ENCODE measurements at regions not wholly inside any gene's neighbourhood (a gene's known extent, or its start where the extent isn't known, plus 50 kb on each side); places are given as distances from the start of the nearest gene placed in this dataset.

DNA sequence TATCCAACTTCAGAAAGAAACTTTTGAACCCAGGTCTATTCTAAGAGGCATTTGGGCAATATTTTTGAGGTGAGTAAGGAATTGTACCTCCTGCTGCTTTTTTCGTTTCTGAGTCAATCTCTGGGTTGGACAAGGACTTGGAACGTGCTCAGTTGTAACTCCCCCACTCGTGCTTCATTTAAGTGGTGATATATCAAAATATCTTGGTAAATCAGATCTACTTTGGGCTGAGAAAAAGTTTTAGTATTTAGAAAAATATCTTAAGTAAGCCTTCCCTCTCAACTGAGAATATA, 728.9 kb downstream of the EFNB2 start:
- POLR2A ChIA-PET (ENCODE audit: partially characterized antibody): no interaction called here
- DNase-seq (ENCODE audit: low read depth in 1 of 2, low spot score in 2 of 2) (no peak), FAIRE-seq (no peak)
- Histone ChIP-seq H3K23me2 (ENCODE audit: low read depth, low read length) (no peaks in the 10 kb centered on the region), H2BK5ac (ENCODE audit: low read depth, low read length) (no peak overlapping the region), H3K36me3 (ENCODE audit: control insufficient read depth in 2 of 4, insufficient read depth in 4 of 4, low read length in 3 of 4) (no peaks in the 10 kb centered on the region), H3K4ac (replicated peaks; ENCODE audit: insufficient read length, low read depth, low read length) (no peak overlapping the region), H3K4me3 (ENCODE audit: extremely low read depth in 1 of 4, insufficient read depth in 2 of 4, low read depth in 3 of 4, low read length in 4 of 4) (no peak overlapping the region), H3K79me2 (ENCODE audit: control insufficient read depth in 1 of 2, insufficient read depth in 2 of 2, low read length in 2 of 2) (no peaks in the 10 kb centered on the region), H3K18ac (ENCODE audit: extremely low read depth, low read length) (no peak overlapping the region), H2BK12ac (ENCODE audit: low read depth, low read length) (no peak overlapping the region), H3K23ac (ENCODE audit: insufficient read length) (no peak overlapping the region), H2BK120ac (replicated peaks; ENCODE audit: low read depth, low read length) (no peak overlapping the region), H3K9ac (replicated peaks in 1 of 4; ENCODE audit: extremely low read depth in 1 of 4, low read depth in 3 of 4, low read length in 3 of 4) (no peak overlapping the region), H3K4me2 (ENCODE audit: insufficient read depth in 1 of 2, low read depth in 2 of 2, low read length in 2 of 2) (no peak overlapping the region), H3K14ac (ENCODE audit: insufficient read length) (no peak overlapping the region), H3K79me1 (ENCODE audit: low read depth, low read length) (no peaks in the 10 kb centered on the region), H3K9me3 (ENCODE audit: insufficient read depth in 2 of 2, low read depth in 1 of 2, low read length in 1 of 2) (no peaks in the 10 kb centered on the region), H4K91ac (replicated peaks; ENCODE audit: insufficient read length, low read length) (no peak overlapping the region), H2BK20ac (ENCODE audit: low read length) (no peak overlapping the region), H3K27ac (ENCODE audit: low read depth, low read length) (no peak overlapping the region), H4K20me1 (replicated peaks in 1 of 2; ENCODE audit: control insufficient read depth in 1 of 2, insufficient read depth in 2 of 2, low read length in 2 of 2) (no peaks in the 10 kb centered on the region), H3K56ac (replicated peaks; ENCODE audit: insufficient read length, low read depth, low read length) (no peak overlapping the region), H4K5ac (ENCODE audit: insufficient read length, low read depth, low read length) (no peak overlapping the region), H3K27me3 (replicated peaks in 1 of 4; ENCODE audit: control insufficient read depth in 3 of 4, extremely low read depth in 1 of 4, insufficient read depth in 3 of 4, low read length in 3 of 4) (no peaks in the 10 kb centered on the region), H3K4me1 (replicated peaks in 1 of 4; ENCODE audit: control insufficient read depth in 3 of 4, insufficient read depth in 4 of 4, low read length in 3 of 4) (no peaks in the 10 kb centered on the region), H2AFZ (ENCODE audit: low read length) (no peak overlapping the region), H2BK15ac (ENCODE audit: low read length) (no peak overlapping the region), H4K8ac (ENCODE audit: extremely low read depth, insufficient read depth, low read length) (no peak overlapping the region), H2AK5ac (ENCODE audit: low read depth, low read length) (no peak overlapping the region)
- TF ChIP-seq, protein P1, sequence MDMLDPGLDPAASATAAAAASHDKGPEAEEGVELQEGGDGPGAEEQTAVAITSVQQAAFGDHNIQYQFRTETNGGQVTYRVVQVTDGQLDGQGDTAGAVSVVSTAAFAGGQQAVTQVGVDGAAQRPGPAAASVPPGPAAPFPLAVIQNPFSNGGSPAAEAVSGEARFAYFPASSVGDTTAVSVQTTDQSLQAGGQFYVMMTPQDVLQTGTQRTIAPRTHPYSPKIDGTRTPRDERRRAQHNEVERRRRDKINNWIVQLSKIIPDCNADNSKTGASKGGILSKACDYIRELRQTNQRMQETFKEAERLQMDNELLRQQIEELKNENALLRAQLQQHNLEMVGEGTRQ (IDR thresholded peaks at IDR 0.05; ENCODE audit: low read length): no peak
- no peak for TF ChIP-seq SP1 (IDR thresholded peaks at IDR 0.05; ENCODE audit: low read depth, low read length)
- TF ChIP-seq, protein P2, sequence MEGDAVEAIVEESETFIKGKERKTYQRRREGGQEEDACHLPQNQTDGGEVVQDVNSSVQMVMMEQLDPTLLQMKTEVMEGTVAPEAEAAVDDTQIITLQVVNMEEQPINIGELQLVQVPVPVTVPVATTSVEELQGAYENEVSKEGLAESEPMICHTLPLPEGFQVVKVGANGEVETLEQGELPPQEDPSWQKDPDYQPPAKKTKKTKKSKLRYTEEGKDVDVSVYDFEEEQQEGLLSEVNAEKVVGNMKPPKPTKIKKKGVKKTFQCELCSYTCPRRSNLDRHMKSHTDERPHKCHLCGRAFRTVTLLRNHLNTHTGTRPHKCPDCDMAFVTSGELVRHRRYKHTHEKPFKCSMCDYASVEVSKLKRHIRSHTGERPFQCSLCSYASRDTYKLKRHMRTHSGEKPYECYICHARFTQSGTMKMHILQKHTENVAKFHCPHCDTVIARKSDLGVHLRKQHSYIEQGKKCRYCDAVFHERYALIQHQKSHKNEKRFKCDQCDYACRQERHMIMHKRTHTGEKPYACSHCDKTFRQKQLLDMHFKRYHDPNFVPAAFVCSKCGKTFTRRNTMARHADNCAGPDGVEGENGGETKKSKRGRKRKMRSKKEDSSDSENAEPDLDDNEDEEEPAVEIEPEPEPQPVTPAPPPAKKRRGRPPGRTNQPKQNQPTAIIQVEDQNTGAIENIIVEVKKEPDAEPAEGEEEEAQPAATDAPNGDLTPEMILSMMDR (IDR thresholded peaks at IDR 0.05; ENCODE audit: control extremely low read depth in 1 of 3, insufficient read depth in 1 of 3, low read depth in 1 of 3, low read length in 3 of 3): no peak
- TF ChIP-seq TEAD4 (IDR thresholded peaks at IDR 0.05; ENCODE audit: low read depth, low read length): no peak
- no peak for TF ChIP-seq TAF1 (IDR thresholded peaks at IDR 0.05; ENCODE audit: low read depth, low read length)
- no peak for TF ChIP-seq TBP (IDR thresholded peaks at IDR 0.05; ENCODE audit: low read depth, low read length)
- no peak for TF ChIP-seq JUN (IDR thresholded peaks at IDR 0.05; ENCODE audit: low read depth, low read length)
- no peak for TF ChIP-seq RAD21 (IDR thresholded peaks at IDR 0.05 in 1 of 2, conservative IDR thresholded peaks at IDR 0.05 in 1 of 2; ENCODE audit: low read depth in 2 of 2, low read length in 2 of 2)
- no peak for TF ChIP-seq JUND (IDR thresholded peaks at IDR 0.05; ENCODE audit: low read length)
- no peak for TF ChIP-seq POU5F1 (IDR thresholded peaks at IDR 0.05; ENCODE audit: low read depth, low read length)
- 90% methylated on average over 3 of the region's 3 CpGs; no CpG with 5 or more reads in 1 of the 2 experiments for WGBS, 2 experiments (ENCODE audit: extremely low coverage in 1 of 2, insufficient coverage in 1 of 2, insufficient read length in 1 of 2, insufficient replicate concordance in 2 of 2, low coverage in 1 of 2, low lambda C conversion rate in 2 of 2, missing lambda C conversion rate in 1 of 2)
- CTCF ChIA-PET (ENCODE audit: partially characterized antibody): interaction anchor here (0.6 kb wide), 1 partner anchor 19 kb away, joined by 4 read pairs; no protein-coding TSS in a partner anchor
